Neural cell (in vitro differentiated cells): ENCODE measurements at regions not wholly inside any gene's neighbourhood (a gene's known extent, or its start where the extent isn't known, plus 50 kb on each side); places are given as distances from the start of the nearest gene placed in this dataset.

Experiments
- H2AFZ ChIP-seq: fragments of 200-600, 300-800 bp; sonication (generic), shearing (Covaris generic); 2 replicates; pipeline ENCODE4 v1.6.0; 2014; ENCODE audit warnings: low read depth, mild to moderate bottlenecking, antibody characterized with exemption, low read length, moderate library complexity
- H3F3A ChIP-seq: fragments of 200-600 bp; shearing (Covaris generic); 2 replicates; pipeline ENCODE4 v1.6.1; 2016; ENCODE audit warnings: mild to moderate bottlenecking, moderate library complexity, mixed read lengths, antibody characterized with exemption, low read length; ENCODE audit not compliant: insufficient read depth, poor library complexity, severe bottlenecking
- H3K27ac ChIP-seq: fragments of 200-600, 300-800 bp; sonication (generic), shearing (Covaris generic); 2 replicates; pipeline ENCODE4 v1.5.1; 2014; ENCODE audit warnings: mild to moderate bottlenecking, low read length, moderate library complexity
- H3K27me3 ChIP-seq: fragments of 300-800, 200-600 bp; sonication (generic), shearing (Covaris generic); 2 replicates; pipeline ENCODE4 v1.6.0; 2014; ENCODE audit warnings: mild to moderate bottlenecking, low read depth, low read length, moderate library complexity; ENCODE audit not compliant: insufficient read depth
- H3K36me3 ChIP-seq: fragments of 300-800, 200-600 bp; sonication (generic), shearing (Covaris generic); 2 replicates; pipeline ENCODE4 v1.5.1; 2014; ENCODE audit warnings: mild to moderate bottlenecking, antibody characterized with exemption, low read length, moderate library complexity; ENCODE audit not compliant: insufficient read depth
- H3K4me2 ChIP-seq: fragments of 300-800, 200-600 bp; sonication (generic), shearing (Covaris generic); 2 replicates; pipeline ENCODE4 v1.6.0; 2014; ENCODE audit warnings: mild to moderate bottlenecking, low read length
- H3K4me3 ChIP-seq: fragments of 300-800, 200-600 bp; sonication (generic), shearing (Covaris generic); 2 replicates; pipeline ENCODE4 v1.5.1; 2014; ENCODE audit warnings: mild to moderate bottlenecking, low read length, moderate library complexity
- H3K79me2 ChIP-seq: fragments of 200-600 bp; shearing (Covaris generic); replicated peaks from 2 replicates; pipeline ENCODE4 v1.6.0; 2014; ENCODE audit warnings: mild to moderate bottlenecking, low read length, moderate library complexity; ENCODE audit not compliant: insufficient read depth
- H3K9ac ChIP-seq: fragments of 300-800, 200-600 bp; sonication (generic), shearing (Covaris generic); 2 replicates; pipeline ENCODE4 v1.6.1; 2016; ENCODE audit warnings: mild to moderate bottlenecking, low read length, mixed read lengths
- H3K9me2 ChIP-seq: fragments of 200-600 bp; shearing (Covaris generic); 2 replicates; pipeline ENCODE4 v1.6.1; 2016; ENCODE audit warnings: mild to moderate bottlenecking, low read length, mixed read lengths; ENCODE audit not compliant: insufficient read depth
- H3K9me3 ChIP-seq: fragments of 200-600, 300-800 bp; sonication (generic), shearing (Covaris generic); 2 replicates; pipeline ENCODE4 v1.6.1; 2016; ENCODE audit warnings: mild to moderate bottlenecking, mixed run types, low read length, moderate library complexity, mixed read lengths
- H4K20me1 ChIP-seq: fragments of 200-600 bp; shearing (Covaris generic); 2 replicates; pipeline ENCODE4 v1.6.1; 2016; ENCODE audit warnings: mild to moderate bottlenecking, mixed run types; ENCODE audit not compliant: insufficient read depth
- CTCF ChIP-seq: fragments of 450-650 bp; IDR thresholded peaks from 2 replicates; pipeline ENCODE4 v1.5.1; 2014; ENCODE audit warnings: antibody characterized with exemption, mild to moderate bottlenecking, moderate library complexity; ENCODE audit not compliant: poor library complexity, severe bottlenecking
- EP300 ChIP-seq: fragments of 450-650 bp; conservative IDR thresholded peaks from 2 replicates; pipeline ENCODE4 v1.6.1; 2014; ENCODE audit warnings: antibody characterized with exemption, mild to moderate bottlenecking, moderate library complexity; ENCODE audit not compliant: poor library complexity, severe bottlenecking
- EZH2 ChIP-seq: fragments of 200-600, 300-800 bp; shearing (Covaris generic), sonication (generic); IDR thresholded peaks from 2 replicates; pipeline ENCODE4 v1.6.1; 2014; ENCODE audit warnings: antibody characterized with exemption, low read length, borderline replicate concordance, mild to moderate bottlenecking; ENCODE audit not compliant: insufficient read depth, poor library complexity, severe bottlenecking
- MXI1 ChIP-seq: fragments of 450-650 bp; conservative IDR thresholded peaks from 2 replicates; pipeline ENCODE4 v1.6.1; 2014; ENCODE audit warnings: antibody characterized with exemption, mild to moderate bottlenecking; ENCODE audit not compliant: poor library complexity, severe bottlenecking
- POLR2AphosphoS5 ChIP-seq: IDR thresholded peaks from 2 replicates; pipeline ENCODE4 v1.6.1; 2012
- RAD21 ChIP-seq: fragments of 450-650 bp; conservative IDR thresholded peaks from 2 replicates; pipeline ENCODE4 v1.6.1; 2014; ENCODE audit warnings: antibody characterized with exemption, mild to moderate bottlenecking, moderate library complexity
- REST ChIP-seq: IDR thresholded peaks from 2 replicates; pipeline ENCODE4 v1.6.1; 2012; ENCODE audit warnings: borderline replicate concordance
- SMC3 ChIP-seq: fragments of 450-650 bp; conservative IDR thresholded peaks from 2 replicates; pipeline ENCODE4 v1.6.1; 2014; ENCODE audit warnings: antibody characterized with exemption, mild to moderate bottlenecking, moderate library complexity; ENCODE audit not compliant: poor library complexity
- TAF1 ChIP-seq: IDR thresholded peaks from 2 replicates; pipeline ENCODE4 v1.6.1; 2012; ENCODE audit warnings: low read depth

GRCh38 chr13:50098693-50099092 lies 83.4 kb downstream of the KCNRG start:
- Histone ChIP-seq H4K20me1 (no peaks in the 10 kb centered on the region), H3K36me3 (no peaks in the 10 kb centered on the region), H3K9me2 (no peaks in the 10 kb centered on the region), H3K9ac (no peak overlapping the region), H3K27ac (no peak overlapping the region), H3K27me3 (no peaks in the 10 kb centered on the region), H2AFZ (no peak overlapping the region), H3K9me3 (peaks cover 6% of the 10 kb centered on the region), H3F3A (no peaks in the 10 kb centered on the region), H3K4me3 (no peak overlapping the region), H3K4me2 (no peak overlapping the region), H3K79me2 (no peaks in the 10 kb centered on the region)
- TF ChIP-seq EZH2 (no peak), TAF1 (no peak), POLR2AphosphoS5 (no peak), CTCF (no peak), EP300 (no peak), MXI1 (no peak), SMC3 (no peak), RAD21 (no peak), REST (no peak)

- H3K9me2 ChIP-seq = no peaks in the 10 kb centered on the region
- H3F3A ChIP-seq = no peaks in the 10 kb centered on the region
- H4K20me1 ChIP-seq = no peaks in the 10 kb centered on the region
- no peaks in the 10 kb centered on the region for H3K79me2 ChIP-seq
- no peak overlapping the region for H3K4me3 ChIP-seq
- no peak overlapping the region for H3K9ac ChIP-seq
- no peaks in the 10 kb centered on the region for H3K27me3 ChIP-seq
- TF ChIP-seq TAF1 (no peak), MXI1 (no peak), EP300 (no peak), EZH2 (no peak), SMC3 (no peak), CTCF (no peak), POLR2AphosphoS5 (no peak), REST (no peak), RAD21 (no peak)
- no peaks in the 10 kb centered on the region for H3K36me3 ChIP-seq
- no peak overlapping the region for H3K4me2 ChIP-seq
- peaks cover 6% of the 10 kb centered on the region for H3K9me3 ChIP-seq
- no peak overlapping the region for H3K27ac ChIP-seq
- no peak overlapping the region for H2AFZ ChIP-seq
These were observed 84.2 kb downstream of the KCNRG start for GRCh38 chr13:50099473-50099872.
